MCF 10A (cell line): ENCODE measurements at regions not wholly inside any gene's neighbourhood (a gene's known extent, or its start where the extent isn't known, plus 50 kb on each side); places are given as distances from the start of the nearest gene placed in this dataset.

ENCODE experiments used
- BruUV-seq: library from RNA; stranded (reverse); fragments of 400-500 nt; replicated peaks from 2 replicates; lab custom pipeline; 2021; lab: Mats Ljungman, UMichigan
- CTCF ChIA-PET: fragments of 300-600 bp; sonication (Branson Sonifier 250); formaldehyde crosslinking; extraction: SDS; loops from one replicate; lab custom pipeline; 2021; ENCODE audit warnings: antibody characterized with exemption, inconsistent platforms; lab: Yijun Ruan, JAX
- POLR2A ChIA-PET: fragments of 300-600, 350-650 bp; sonication (Branson Sonifier 250); formaldehyde crosslinking; extraction: SDS; loops from one replicate; lab custom pipeline; 2020; ENCODE audit warnings: antibody characterized with exemption, inconsistent platforms; lab: Yijun Ruan, JAX
- DNase-seq: peaks from one replicate; pipeline ENCODE4 v3.0.0-alpha.2; 2018; ENCODE audit not compliant: unreplicated experiment
- H3K27ac Mint-ChIP-seq: one replicate; pipeline ENCODE4 v1.8.0; 2022; ENCODE audit warnings: mild to moderate bottlenecking, low read depth, mixed read lengths; ENCODE audit not compliant: unreplicated experiment
- H3K27me3 Mint-ChIP-seq: one replicate; pipeline ENCODE4 v1.8.0; 2022; ENCODE audit warnings: mixed read lengths; ENCODE audit not compliant: insufficient read depth, unreplicated experiment
- H3K36me3 Mint-ChIP-seq: one replicate; pipeline ENCODE4 v1.8.0; 2022; ENCODE audit warnings: mild to moderate bottlenecking, moderate library complexity, mixed read lengths; ENCODE audit not compliant: insufficient read depth, unreplicated experiment
- H3K4me1 Mint-ChIP-seq: one replicate; pipeline ENCODE4 v1.8.0; 2022; ENCODE audit warnings: mixed read lengths; ENCODE audit not compliant: insufficient read depth, unreplicated experiment
- H3K4me3 Mint-ChIP-seq: one replicate; pipeline ENCODE4 v1.8.0; 2022; ENCODE audit warnings: mild to moderate bottlenecking, moderate library complexity, mixed read lengths; ENCODE audit not compliant: unreplicated experiment
- H3K9me3 Mint-ChIP-seq: one replicate; pipeline ENCODE4 v1.8.0; 2022; ENCODE audit warnings: mixed read lengths; ENCODE audit not compliant: unreplicated experiment
- intact Hi-C: fragments of 100-400 bp; cut with micrococcal nuclease; formaldehyde crosslinking; loops from 2 replicates; pipeline ENCODE4 v1.14.1; 2022
- TF ChIP-seq, protein P1 (sequence below): fragments of 200-600 bp; IDR thresholded peaks from one replicate; pipeline ENCODE4 v1.8.0; 2022; ENCODE audit warnings: antibody characterized with exemption, mild to moderate bottlenecking; ENCODE audit not compliant: unreplicated experiment

DNA sequence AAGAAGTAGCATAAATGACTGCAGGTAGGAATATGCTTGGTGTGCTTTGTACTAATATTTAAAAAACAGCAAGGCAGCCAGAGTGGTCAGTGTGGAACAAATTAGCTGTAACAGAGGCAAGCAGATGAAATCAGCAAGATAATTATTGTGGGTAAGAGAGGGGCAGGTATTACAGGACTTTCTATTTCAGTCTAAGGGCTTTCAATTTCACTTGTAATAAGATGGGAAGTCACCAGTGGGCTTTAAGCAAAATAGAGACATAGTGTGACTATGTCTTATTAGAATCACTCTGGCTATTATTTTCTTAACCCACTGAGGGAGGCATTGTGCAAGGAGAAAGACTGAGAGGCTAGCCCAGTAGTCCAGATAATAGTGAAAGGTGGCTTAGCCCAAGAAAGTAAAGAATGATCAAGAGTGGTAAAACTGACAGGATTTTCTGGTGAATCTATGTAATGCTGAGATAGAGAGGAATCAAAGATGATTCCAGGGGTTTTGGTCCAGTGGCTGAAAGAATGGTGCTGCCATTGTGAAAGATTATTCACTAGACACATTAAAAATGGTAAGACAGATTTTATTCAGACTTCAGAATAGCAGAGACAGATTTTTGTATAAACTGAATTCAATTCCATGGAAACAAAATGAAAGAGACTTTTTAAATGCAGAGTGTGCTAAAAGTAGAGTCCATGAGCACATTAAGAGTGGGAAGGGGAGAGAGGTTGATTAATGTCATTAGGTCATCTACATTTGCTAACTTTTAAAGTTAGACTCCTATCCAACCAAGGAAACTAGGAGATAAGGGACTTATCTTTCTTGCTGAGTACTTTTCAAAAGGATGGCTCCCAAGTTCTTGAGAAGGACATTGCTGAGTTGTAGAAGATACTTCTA is 1136.0 kb downstream of the HACE1 start:
- ChIA-PET CTCF (no interaction called here), POLR2A (no interaction called here)
- intact Hi-C loops, result no loop called here
- Mint-ChIP-seq H3K27me3 (peaks cover 6% of the 10 kb centered on the region), H3K9me3 (no peaks in the 10 kb centered on the region), H3K4me3 (no peak overlapping the region), H3K36me3 (no peaks in the 10 kb centered on the region), H3K27ac (no peak overlapping the region), H3K4me1 (no peaks in the 10 kb centered on the region)
- DNase-seq, result no peak
- TF ChIP-seq, protein P1, sequence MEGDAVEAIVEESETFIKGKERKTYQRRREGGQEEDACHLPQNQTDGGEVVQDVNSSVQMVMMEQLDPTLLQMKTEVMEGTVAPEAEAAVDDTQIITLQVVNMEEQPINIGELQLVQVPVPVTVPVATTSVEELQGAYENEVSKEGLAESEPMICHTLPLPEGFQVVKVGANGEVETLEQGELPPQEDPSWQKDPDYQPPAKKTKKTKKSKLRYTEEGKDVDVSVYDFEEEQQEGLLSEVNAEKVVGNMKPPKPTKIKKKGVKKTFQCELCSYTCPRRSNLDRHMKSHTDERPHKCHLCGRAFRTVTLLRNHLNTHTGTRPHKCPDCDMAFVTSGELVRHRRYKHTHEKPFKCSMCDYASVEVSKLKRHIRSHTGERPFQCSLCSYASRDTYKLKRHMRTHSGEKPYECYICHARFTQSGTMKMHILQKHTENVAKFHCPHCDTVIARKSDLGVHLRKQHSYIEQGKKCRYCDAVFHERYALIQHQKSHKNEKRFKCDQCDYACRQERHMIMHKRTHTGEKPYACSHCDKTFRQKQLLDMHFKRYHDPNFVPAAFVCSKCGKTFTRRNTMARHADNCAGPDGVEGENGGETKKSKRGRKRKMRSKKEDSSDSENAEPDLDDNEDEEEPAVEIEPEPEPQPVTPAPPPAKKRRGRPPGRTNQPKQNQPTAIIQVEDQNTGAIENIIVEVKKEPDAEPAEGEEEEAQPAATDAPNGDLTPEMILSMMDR, result no peak
- BruUV-seq, result no TSS peak

DNA sequence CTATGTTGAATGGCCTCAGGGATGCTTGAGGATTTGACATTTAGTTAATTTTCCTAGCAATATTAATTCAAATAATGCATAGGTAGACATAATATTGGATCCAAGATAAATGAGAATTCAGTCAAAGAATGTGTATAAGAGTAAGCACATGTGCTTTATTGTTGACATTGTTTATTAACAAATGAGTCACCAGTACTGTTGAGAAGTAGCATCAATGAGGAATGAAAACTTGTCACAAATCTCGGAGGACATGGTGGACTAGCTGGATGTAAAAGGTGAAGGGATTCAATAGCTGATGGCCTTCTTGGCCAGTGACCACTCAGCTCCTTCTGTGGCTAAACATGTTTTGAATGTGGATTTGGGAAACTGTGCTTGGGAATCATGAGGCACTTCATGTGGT is 1137.0 kb downstream of the HACE1 start:
- DNase-seq, result no peak
- Mint-ChIP-seq H3K27ac (no peak overlapping the region), H3K4me3 (no peak overlapping the region), H3K9me3 (no peaks in the 10 kb centered on the region), H3K36me3 (no peaks in the 10 kb centered on the region), H3K27me3 (peaks cover 16% of the 10 kb centered on the region), H3K4me1 (no peaks in the 10 kb centered on the region)
- TF ChIP-seq, protein P1, result no peak
- POLR2A ChIA-PET, result no interaction called here
- CTCF ChIA-PET, result interaction anchor here (0.6 kb wide), 1 partner anchor 23 kb away, joined by 3 read pairs; no protein-coding TSS in a partner anchor
- no TSS peak for BruUV-seq
- intact Hi-C loops, result no loop called here

DNA sequence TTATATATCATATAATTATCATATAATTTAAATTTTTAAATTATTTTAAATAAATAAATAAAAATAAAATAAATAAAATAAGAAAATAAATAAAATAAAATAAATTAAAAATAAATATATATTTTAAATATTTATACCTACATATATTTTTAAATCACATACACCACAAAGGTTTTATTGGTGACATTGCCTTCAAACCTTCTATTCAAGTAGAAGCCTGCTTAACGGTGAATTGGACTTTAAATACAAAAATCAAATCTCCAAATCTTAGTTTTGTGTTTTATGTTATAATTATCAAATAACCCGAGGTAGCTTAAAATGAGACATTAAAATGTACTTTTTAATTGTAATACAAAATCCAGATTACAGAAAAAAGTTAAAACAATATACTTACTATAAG is 1137.8 kb downstream of the HACE1 start:
- no peak for DNase-seq
- no TSS peak for BruUV-seq
- Mint-ChIP-seq H3K27me3 (peaks cover 18% of the 10 kb centered on the region), H3K9me3 (no peaks in the 10 kb centered on the region), H3K36me3 (no peaks in the 10 kb centered on the region), H3K27ac (no peak overlapping the region), H3K4me3 (no peak overlapping the region), H3K4me1 (no peaks in the 10 kb centered on the region)
- ChIA-PET POLR2A (no interaction called here), CTCF (interaction anchor here (0.6 kb wide), 1 partner anchor 1780 kb away, joined by 3 read pairs; no protein-coding TSS in a partner anchor)
- TF ChIP-seq, protein P1, result no peak
- intact Hi-C loops, result no loop called here

DNA sequence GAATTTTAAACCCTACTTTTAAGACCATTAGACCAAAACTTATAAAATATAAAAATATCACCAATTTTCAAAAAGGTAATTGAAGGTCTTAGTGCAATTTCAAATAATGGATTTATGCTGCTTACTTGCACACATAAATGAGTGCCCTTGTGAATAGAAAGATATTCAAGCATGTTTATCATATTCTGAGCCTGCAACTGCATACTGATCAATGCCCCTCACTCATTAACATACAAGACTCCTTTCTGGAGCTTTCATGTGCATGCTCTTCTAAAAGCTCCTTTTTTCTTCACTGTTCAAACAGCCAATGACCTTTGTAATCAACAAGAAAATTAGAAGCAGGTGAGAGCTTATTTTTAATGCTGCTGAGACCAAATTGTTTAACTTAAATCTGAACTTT is 1139.3 kb downstream of the HACE1 start:
- ChIA-PET POLR2A (no interaction called here), CTCF (no interaction called here)
- no peak for DNase-seq
- no peak overlapping the region for H3K27ac Mint-ChIP-seq
- H3K4me3 Mint-ChIP-seq, result no peak overlapping the region
- intact Hi-C loops, result no loop called here
- peaks cover 33% of the 10 kb centered on the region for H3K27me3 Mint-ChIP-seq
- no peaks in the 10 kb centered on the region for H3K36me3 Mint-ChIP-seq
- TF ChIP-seq, protein P1, result no peak
- H3K9me3 Mint-ChIP-seq, result no peaks in the 10 kb centered on the region
- no peaks in the 10 kb centered on the region for H3K4me1 Mint-ChIP-seq
- no TSS peak for BruUV-seq
